NT2/D1 (cell line): ENCODE measurements at regions not wholly inside any gene's neighbourhood (a gene's known extent, or its start where the extent isn't known, plus 50 kb on each side); places are given as distances from the start of the nearest gene placed in this dataset.

Experiments
- SUZ12 ChIP-seq: IDR thresholded peaks from 2 replicates; pipeline ENCODE4 v1.6.1; 2011; ENCODE audit not compliant: insufficient read length, insufficient read depth; ENCODE audit errors: extremely low read depth
- YY1 ChIP-seq: IDR thresholded peaks from 2 replicates; pipeline ENCODE4 v1.6.1; 2011; ENCODE audit not compliant: insufficient read length, insufficient read depth
- ZNF274 ChIP-seq: IDR thresholded peaks from 2 replicates; pipeline ENCODE4 v1.6.1; 2011; ENCODE audit warnings: mild to moderate bottlenecking, low read depth, low read length

GRCh38 chr4:169906104-169906503 is 120.1 kb downstream of the MFAP3L start:
- TF ChIP-seq YY1 (no peak), ZNF274 (no peak), SUZ12 (no peak)
